Progenitor cell of endocrine pancreas (in vitro differentiated cells): ENCODE measurements at regions not wholly inside any gene's neighbourhood (a gene's known extent, or its start where the extent isn't known, plus 50 kb on each side); places are given as distances from the start of the nearest gene placed in this dataset.

Experiments used
- DNase-seq: peaks from one replicate; pipeline ENCODE4 v3.0.0; 2021; ENCODE audit warnings: low spot score; ENCODE audit not compliant: unreplicated experiment
- H3K27ac Mint-ChIP-seq: 2 replicates; pipeline ENCODE4 v1.8.0; 2021; ENCODE audit warnings: mild to moderate bottlenecking, moderate library complexity, mixed read lengths
- H3K27me3 Mint-ChIP-seq: 2 replicates; pipeline ENCODE4 v1.8.0; 2021; ENCODE audit warnings: mixed read lengths
- H3K36me3 Mint-ChIP-seq: 2 replicates; pipeline ENCODE4 v1.8.0; 2022; ENCODE audit warnings: mixed read lengths; ENCODE audit not compliant: insufficient read depth
- H3K4me1 Mint-ChIP-seq: 2 replicates; pipeline ENCODE4 v1.8.0; 2021; ENCODE audit warnings: low read depth, mixed read lengths
- H3K4me3 Mint-ChIP-seq: 2 replicates; pipeline ENCODE4 v1.8.0; 2021; ENCODE audit warnings: low read depth, mild to moderate bottlenecking, moderate library complexity, mixed read lengths
- H3K9me3 Mint-ChIP-seq: 2 replicates; pipeline ENCODE4 v1.8.0; 2021; ENCODE audit warnings: low read depth, mixed read lengths
- CTCF ChIP-seq: fragments of 200-600 bp; sonication (generic); IDR thresholded peaks from one replicate; pipeline ENCODE4 v1.5.0; 2021; ENCODE audit warnings: antibody characterized with exemption, mild to moderate bottlenecking; ENCODE audit not compliant: unreplicated experiment

- no peak overlapping the region for H3K27ac Mint-ChIP-seq
- peaks cover 15% of the 10 kb centered on the region for H3K9me3 Mint-ChIP-seq
- H3K4me1 Mint-ChIP-seq, result peaks cover 2% of the 10 kb centered on the region
- H3K27me3 Mint-ChIP-seq, result peaks cover 2% of the 10 kb centered on the region
- TF ChIP-seq CTCF, result no peak
- no peak for DNase-seq
- no peaks in the 10 kb centered on the region for H3K36me3 Mint-ChIP-seq
- no peak overlapping the region for H3K4me3 Mint-ChIP-seq
Measured at GRCh38 chr2:88828397-88829137, 137.1 kb downstream of the RPIA start.

- no peak overlapping the region for H3K4me3 Mint-ChIP-seq
Measured at GRCh38 chr2:88829607-88830463, 138.4 kb downstream of the RPIA start.

GRCh38 chr2:88831071-88831791 is 139.8 kb downstream of the RPIA start:
- TF ChIP-seq CTCF, result no peak
- H3K4me1 Mint-ChIP-seq, result peaks cover 2% of the 10 kb centered on the region
- DNase-seq, result no peak
- peaks cover 7% of the 10 kb centered on the region for H3K9me3 Mint-ChIP-seq
- peaks cover 2% of the 10 kb centered on the region for H3K27me3 Mint-ChIP-seq
- no peaks in the 10 kb centered on the region for H3K36me3 Mint-ChIP-seq
- no peak overlapping the region for H3K4me3 Mint-ChIP-seq
- no peak overlapping the region for H3K27ac Mint-ChIP-seq

More at GRCh38 chr2:88829607-88830463, 138.4 kb downstream of the RPIA start:
- Mint-ChIP-seq H3K4me1 (peaks cover 2% of the 10 kb centered on the region), H3K27ac (no peak overlapping the region), H3K9me3 (peaks cover 12% of the 10 kb centered on the region), H3K36me3 (no peaks in the 10 kb centered on the region), H3K27me3 (peaks cover 2% of the 10 kb centered on the region)
- no peak for DNase-seq
- TF ChIP-seq CTCF, result no peak

GRCh38 chr2:88831792-88832248 is 140.3 kb downstream of the RPIA start:
- DNase-seq, result no peak
- peaks cover 2% of the 10 kb centered on the region for H3K27me3 Mint-ChIP-seq
- H3K36me3 Mint-ChIP-seq, result no peaks in the 10 kb centered on the region
- peaks cover 7% of the 10 kb centered on the region for H3K9me3 Mint-ChIP-seq
- H3K4me1 Mint-ChIP-seq, result peaks cover 2% of the 10 kb centered on the region
- no peak overlapping the region for H3K4me3 Mint-ChIP-seq
- no peak overlapping the region for H3K27ac Mint-ChIP-seq
- peak; percentile 59 for TF ChIP-seq CTCF

GRCh38 chr2:88832311-88832991 is 141.0 kb downstream of the RPIA start:
- Mint-ChIP-seq H3K36me3 (no peaks in the 10 kb centered on the region), H3K4me1 (peaks cover 2% of the 10 kb centered on the region), H3K4me3 (no peak overlapping the region), H3K27me3 (peaks cover 2% of the 10 kb centered on the region), H3K9me3 (peaks cover 7% of the 10 kb centered on the region), H3K27ac (no peak overlapping the region)
- no peak for TF ChIP-seq CTCF
- DNase-seq, result no peak
